ENCODE measurements at regions not wholly inside any gene's neighbourhood (a gene's known extent, or its start where the extent isn't known, plus 50 kb on each side); places are given as distances from the start of the nearest gene placed in this dataset.

GRCh38 chr18:39958876-39959275 lies 1996.2 kb upstream of the PIK3C3 start:
- H3K36me3 ChIP-seq, result no peaks in the 10 kb centered on the region
- DNase-seq (no peak), ATAC-seq (no peak)
- no peaks in the 10 kb centered on the region for H3K9me3 ChIP-seq
- intact Hi-C loops (cut with DNase I), result no loop called here
- H3K27ac ChIP-seq, result no peak overlapping the region
- H3K27me3 ChIP-seq (ENCODE audit: low read depth), result no peaks in the 10 kb centered on the region
- H3K4me3 ChIP-seq, result no peak overlapping the region
- TF ChIP-seq CTCF (IDR thresholded peaks at IDR 0.05), result no peak
- H3K4me1 ChIP-seq, result no peaks in the 10 kb centered on the region

- intact Hi-C loops (cut with DNase I), result no loop called here
- no peaks in the 10 kb centered on the region for H3K9me3 ChIP-seq
- ATAC-seq (no peak), DNase-seq (no peak)
- no peak for TF ChIP-seq CTCF (IDR thresholded peaks at IDR 0.05)
- no peaks in the 10 kb centered on the region for H3K27me3 ChIP-seq (ENCODE audit: low read depth)
- no peaks in the 10 kb centered on the region for H3K36me3 ChIP-seq
- H3K4me1 ChIP-seq, result no peaks in the 10 kb centered on the region
- H3K4me3 ChIP-seq, result no peak overlapping the region
- no peak overlapping the region for H3K27ac ChIP-seq
Measured at GRCh38 chr18:39952816-39953215, 2002.2 kb upstream of the PIK3C3 start.

GRCh38 chr18:39951142-39951720 lies 2003.8 kb upstream of the PIK3C3 start:
- Histone ChIP-seq H3K4me1 (no peaks in the 10 kb centered on the region), H3K36me3 (no peaks in the 10 kb centered on the region), H3K27me3 (ENCODE audit: low read depth) (no peaks in the 10 kb centered on the region), H3K4me3 (no peak overlapping the region), H3K9me3 (no peaks in the 10 kb centered on the region), H3K27ac (no peak overlapping the region)
- intact Hi-C loops (cut with DNase I), result no loop called here
- no peak for TF ChIP-seq CTCF (IDR thresholded peaks at IDR 0.05)
- ATAC-seq (no peak), DNase-seq (no peak)

GRCh38 chr18:39946623-39947061 lies 2008.4 kb upstream of the PIK3C3 start:
- Histone ChIP-seq H3K4me3 (no peak overlapping the region), H3K27me3 (ENCODE audit: low read depth) (no peaks in the 10 kb centered on the region), H3K9me3 (no peaks in the 10 kb centered on the region), H3K36me3 (no peaks in the 10 kb centered on the region), H3K27ac (no peak overlapping the region), H3K4me1 (no peaks in the 10 kb centered on the region)
- ATAC-seq, result peak; percentile 55 to 59
- intact Hi-C loops (cut with DNase I), result no loop called here
- no peak for DNase-seq
- no peak for TF ChIP-seq CTCF (IDR thresholded peaks at IDR 0.05)

- Histone ChIP-seq H3K27ac (no peak overlapping the region), H3K9me3 (no peaks in the 10 kb centered on the region), H3K36me3 (no peaks in the 10 kb centered on the region), H3K4me3 (no peak overlapping the region), H3K27me3 (ENCODE audit: low read depth) (no peaks in the 10 kb centered on the region), H3K4me1 (no peaks in the 10 kb centered on the region)
- no peak for TF ChIP-seq CTCF (IDR thresholded peaks at IDR 0.05)
- intact Hi-C loops (cut with DNase I), result no loop called here
- DNase-seq (no peak), ATAC-seq (no peak)
Measured at GRCh38 chr18:39945076-39945475, 2010.0 kb upstream of the PIK3C3 start.

- H3K27me3 ChIP-seq (ENCODE audit: low read depth), result no peaks in the 10 kb centered on the region
- intact Hi-C loops (cut with DNase I), result no loop called here
- no peaks in the 10 kb centered on the region for H3K36me3 ChIP-seq
- H3K27ac ChIP-seq, result no peak overlapping the region
- H3K4me1 ChIP-seq, result no peaks in the 10 kb centered on the region
- no peak for TF ChIP-seq CTCF (IDR thresholded peaks at IDR 0.05)
- no peak overlapping the region for H3K4me3 ChIP-seq
- DNase-seq (no peak), ATAC-seq (no peak)
- no peaks in the 10 kb centered on the region for H3K9me3 ChIP-seq
Measured at GRCh38 chr18:39942702-39943101, 2012.3 kb upstream of the PIK3C3 start.
